Activated CD4-positive, alpha-beta T cell treated with anti-CD3 and anti-CD28 coated beads for 36 hours (primary cell): ENCODE measurements at regions not wholly inside any gene's neighbourhood (a gene's known extent, or its start where the extent isn't known, plus 50 kb on each side); places are given as distances from the start of the nearest gene placed in this dataset.

ENCODE experiments used
- ATAC-seq: fragments of 200-7000 bp; cut with Tn5 transposase; one replicate; pipeline ENCODE4 v1.10.0; 2021; ENCODE audit warnings: mild to moderate bottlenecking, moderate library complexity
- CTCF ChIA-PET: fragments of 350-600 bp; sonication (Branson Sonifier 250); formaldehyde crosslinking; loops from one replicate; lab custom pipeline; 2021; ENCODE audit warnings: antibody characterized with exemption; lab: Charles Lee
- POLR2A ChIA-PET: fragments of 350-600 bp; sonication (Branson Sonifier 250); formaldehyde crosslinking; loops from one replicate; lab custom pipeline; 2021; ENCODE audit warnings: antibody characterized with exemption, inconsistent platforms; lab: Charles Lee
- DNase-seq: peaks from one replicate; pipeline ENCODE4 v3.0.0-alpha.2; 2020
- H3K27ac Mint-ChIP-seq: one replicate; pipeline ENCODE4 v1.8.0; 2021; ENCODE audit warnings: mixed read lengths
- H3K27me3 Mint-ChIP-seq: one replicate; pipeline ENCODE4 v1.8.0; 2021; ENCODE audit warnings: mixed read lengths
- H3K36me3 Mint-ChIP-seq: one replicate; pipeline ENCODE4 v1.8.0; 2021; ENCODE audit warnings: low read depth, mixed read lengths
- H3K4me1 Mint-ChIP-seq: one replicate; pipeline ENCODE4 v1.8.0; 2021; ENCODE audit warnings: mixed read lengths
- H3K4me3 Mint-ChIP-seq: one replicate; pipeline ENCODE4 v1.8.0; 2021; ENCODE audit warnings: mild to moderate bottlenecking, moderate library complexity, mixed read lengths
- H3K9me3 Mint-ChIP-seq: one replicate; pipeline ENCODE4 v1.8.0; 2021; ENCODE audit warnings: low read depth, mixed read lengths
- intact Hi-C, 2 experiments: fragments of 100-400 bp; cut with DNase I in 1 of 2; cut with micrococcal nuclease in 1 of 2; formaldehyde crosslinking; loops; one replicate each; pipeline versions ENCODE4 v1.14.2 to v1.15.1; 2022 to 2024; cut with DNase I, micrococcal nuclease

GRCh38 chr9:119052339-119053030 lies 316.8 kb downstream of the BRINP1 start:
- no peaks in the 10 kb centered on the region for H3K27me3 Mint-ChIP-seq
- peaks cover 7% of the 10 kb centered on the region for H3K9me3 Mint-ChIP-seq
- no peaks in the 10 kb centered on the region for H3K36me3 Mint-ChIP-seq
- CTCF ChIA-PET = no interaction called here
- no peak for ATAC-seq
- POLR2A ChIA-PET = no interaction called here
- no peak overlapping the region for H3K4me3 Mint-ChIP-seq
- no peak overlapping the region for H3K27ac Mint-ChIP-seq
- DNase-seq = no peak
- H3K4me1 Mint-ChIP-seq = no peaks in the 10 kb centered on the region
- intact Hi-C loops = no loop called here

- ChIA-PET POLR2A (no interaction called here), CTCF (no interaction called here)
- Mint-ChIP-seq H3K36me3 (no peaks in the 10 kb centered on the region), H3K9me3 (peaks cover 7% of the 10 kb centered on the region), H3K4me1 (no peaks in the 10 kb centered on the region), H3K4me3 (no peak overlapping the region), H3K27ac (no peak overlapping the region), H3K27me3 (no peaks in the 10 kb centered on the region)
- no peak for DNase-seq
- ATAC-seq = no peak
- intact Hi-C loops = no loop called here
Measured at GRCh38 chr9:119053070-119053469, 316.2 kb downstream of the BRINP1 start.

GRCh38 chr9:119060629-119061385 lies 308.4 kb downstream of the BRINP1 start:
- no peaks in the 10 kb centered on the region for H3K36me3 Mint-ChIP-seq
- DNase-seq (no peak), ATAC-seq (no peak)
- no peak overlapping the region for H3K27ac Mint-ChIP-seq
- H3K27me3 Mint-ChIP-seq = no peaks in the 10 kb centered on the region
- H3K9me3 Mint-ChIP-seq = peaks cover 4% of the 10 kb centered on the region
- H3K4me1 Mint-ChIP-seq = no peaks in the 10 kb centered on the region
- ChIA-PET POLR2A (no interaction called here), CTCF (no interaction called here)
- intact Hi-C loops = no loop called here
- H3K4me3 Mint-ChIP-seq = no peak overlapping the region

GRCh38 chr9:119071636-119072035 lies 297.6 kb downstream of the BRINP1 start:
- H3K9me3 Mint-ChIP-seq = peaks cover 7% of the 10 kb centered on the region
- no peaks in the 10 kb centered on the region for H3K4me1 Mint-ChIP-seq
- H3K36me3 Mint-ChIP-seq = no peaks in the 10 kb centered on the region
- H3K27ac Mint-ChIP-seq = no peak overlapping the region
- no peaks in the 10 kb centered on the region for H3K27me3 Mint-ChIP-seq
- intact Hi-C loops = no loop called here
- ChIA-PET CTCF (no interaction called here), POLR2A (no interaction called here)
- DNase-seq = no peak
- no peak for ATAC-seq
- no peak overlapping the region for H3K4me3 Mint-ChIP-seq

GRCh38 chr9:119074017-119074416 lies 295.2 kb downstream of the BRINP1 start:
- intact Hi-C loops = no loop called here
- DNase-seq = no peak
- H3K27ac Mint-ChIP-seq = no peak overlapping the region
- H3K4me3 Mint-ChIP-seq = no peak overlapping the region
- ChIA-PET CTCF (no interaction called here), POLR2A (no interaction called here)
- peaks cover 3% of the 10 kb centered on the region for H3K9me3 Mint-ChIP-seq
- no peaks in the 10 kb centered on the region for H3K27me3 Mint-ChIP-seq
- no peaks in the 10 kb centered on the region for H3K4me1 Mint-ChIP-seq
- no peaks in the 10 kb centered on the region for H3K36me3 Mint-ChIP-seq
- ATAC-seq = no peak

GRCh38 chr9:119078015-119078414 lies 291.2 kb downstream of the BRINP1 start:
- POLR2A ChIA-PET = no interaction called here
- H3K4me1 Mint-ChIP-seq = no peaks in the 10 kb centered on the region
- no peak overlapping the region for H3K27ac Mint-ChIP-seq
- no peak overlapping the region for H3K4me3 Mint-ChIP-seq
- DNase-seq (no peak), ATAC-seq (no peak)
- H3K9me3 Mint-ChIP-seq = peaks cover 6% of the 10 kb centered on the region
- CTCF ChIA-PET = no interaction called here
- intact Hi-C loops = no loop called here
- no peaks in the 10 kb centered on the region for H3K36me3 Mint-ChIP-seq
- no peaks in the 10 kb centered on the region for H3K27me3 Mint-ChIP-seq

GRCh38 chr9:119083673-119084072 lies 285.6 kb downstream of the BRINP1 start:
- ChIA-PET POLR2A (no interaction called here), CTCF (no interaction called here)
- no peak overlapping the region for H3K4me3 Mint-ChIP-seq
- intact Hi-C loops = no loop called here
- H3K36me3 Mint-ChIP-seq = no peaks in the 10 kb centered on the region
- ATAC-seq (no peak), DNase-seq (no peak)
- H3K27me3 Mint-ChIP-seq = no peaks in the 10 kb centered on the region
- peaks cover 10% of the 10 kb centered on the region for H3K9me3 Mint-ChIP-seq
- H3K27ac Mint-ChIP-seq = no peak overlapping the region
- no peaks in the 10 kb centered on the region for H3K4me1 Mint-ChIP-seq

- ChIA-PET CTCF (no interaction called here), POLR2A (no interaction called here)
- no peak overlapping the region for H3K27ac Mint-ChIP-seq
- H3K9me3 Mint-ChIP-seq = peaks cover 10% of the 10 kb centered on the region
- H3K27me3 Mint-ChIP-seq = no peaks in the 10 kb centered on the region
- H3K36me3 Mint-ChIP-seq = no peaks in the 10 kb centered on the region
- ATAC-seq = no peak
- intact Hi-C loops = no loop called here
- no peak overlapping the region for H3K4me3 Mint-ChIP-seq
- DNase-seq = no peak
- H3K4me1 Mint-ChIP-seq = no peaks in the 10 kb centered on the region
Measured at GRCh38 chr9:119086590-119086989, 282.6 kb downstream of the BRINP1 start.

- intact Hi-C loops = no loop called here
- POLR2A ChIA-PET = no interaction called here
- H3K27ac Mint-ChIP-seq = no peak overlapping the region
- CTCF ChIA-PET = no interaction called here
- H3K36me3 Mint-ChIP-seq = no peaks in the 10 kb centered on the region
- no peaks in the 10 kb centered on the region for H3K27me3 Mint-ChIP-seq
- DNase-seq = no peak
- H3K9me3 Mint-ChIP-seq = peaks cover 3% of the 10 kb centered on the region
- H3K4me3 Mint-ChIP-seq = no peak overlapping the region
- no peaks in the 10 kb centered on the region for H3K4me1 Mint-ChIP-seq
- ATAC-seq = no peak
Measured at GRCh38 chr9:119088002-119088547, 281.2 kb downstream of the BRINP1 start.

- POLR2A ChIA-PET = no interaction called here
- Mint-ChIP-seq H3K27ac (no peak overlapping the region), H3K27me3 (no peaks in the 10 kb centered on the region), H3K4me1 (no peaks in the 10 kb centered on the region), H3K4me3 (no peak overlapping the region), H3K36me3 (no peaks in the 10 kb centered on the region), H3K9me3 (peaks cover 3% of the 10 kb centered on the region)
- CTCF ChIA-PET = no interaction called here
- DNase-seq (no peak), ATAC-seq (no peak)
- intact Hi-C loops = no loop called here
Measured at GRCh38 chr9:119091074-119091473, 278.2 kb downstream of the BRINP1 start.

- no peak for ATAC-seq
- no peak overlapping the region for H3K4me3 Mint-ChIP-seq
- intact Hi-C loops = no loop called here
- peaks cover 3% of the 10 kb centered on the region for H3K9me3 Mint-ChIP-seq
- no peaks in the 10 kb centered on the region for H3K4me1 Mint-ChIP-seq
- CTCF ChIA-PET = no interaction called here
- POLR2A ChIA-PET = no interaction called here
- no peak overlapping the region for H3K27ac Mint-ChIP-seq
- H3K36me3 Mint-ChIP-seq = no peaks in the 10 kb centered on the region
- no peak for DNase-seq
- H3K27me3 Mint-ChIP-seq = no peaks in the 10 kb centered on the region
Measured at GRCh38 chr9:119092125-119092524, 277.1 kb downstream of the BRINP1 start.

- no peak overlapping the region for H3K27ac Mint-ChIP-seq
- POLR2A ChIA-PET = no interaction called here
- no peak for ATAC-seq
- no peak for DNase-seq
- no peaks in the 10 kb centered on the region for H3K4me1 Mint-ChIP-seq
- H3K9me3 Mint-ChIP-seq = peaks cover 3% of the 10 kb centered on the region
- CTCF ChIA-PET = no interaction called here
- no peaks in the 10 kb centered on the region for H3K27me3 Mint-ChIP-seq
- no peaks in the 10 kb centered on the region for H3K36me3 Mint-ChIP-seq
- no peak overlapping the region for H3K4me3 Mint-ChIP-seq
- intact Hi-C loops = no loop called here
Measured at GRCh38 chr9:119094086-119094485, 275.1 kb downstream of the BRINP1 start.
